Caki2 (cell line): ENCODE measurements at regions not wholly inside any gene's neighbourhood (a gene's known extent, or its start where the extent isn't known, plus 50 kb on each side); places are given as distances from the start of the nearest gene placed in this dataset.
A peak's percentile ranks its signal among the peaks of the same experiment; 100 is the strongest.

ENCODE experiments used
- DNase-seq: peaks from one replicate; pipeline ENCODE4 v3.0.0-alpha.2; 2015; ENCODE audit warnings: low read depth
- in situ Hi-C: cut with HindIII; loops from 2 replicates; pipeline ENCODE4 v1.10.0; 2016; ENCODE audit warnings: low sequenced_read_pairs, low pct_unique_long_range_greater_than_20kb, mixed read lengths

- peak; percentile 23 for DNase-seq
- in situ Hi-C loops, result no loop called here
Observed at GRCh38 chr9:87812375-87813118, 70.1 kb upstream of the SPATA31E1 start.

- no peak for DNase-seq
- in situ Hi-C loops, result no loop called here
Observed at GRCh38 chr9:87813119-87813463, 69.6 kb upstream of the SPATA31E1 start.

- DNase-seq, result no peak
- in situ Hi-C loops, result no loop called here
Observed at GRCh38 chr9:87816036-87816435, 66.6 kb upstream of the SPATA31E1 start.

GRCh38 chr9:87818308-87818707 lies 64.4 kb upstream of the SPATA31E1 start:
- no peak for DNase-seq
- in situ Hi-C loops, result no loop called here

- no peak for DNase-seq
- in situ Hi-C loops, result no loop called here
Observed at GRCh38 chr9:87824216-87824875, 58.3 kb upstream of the SPATA31E1 start.

GRCh38 chr9:87824886-87825285 lies 57.8 kb upstream of the SPATA31E1 start:
- no peak for DNase-seq
- in situ Hi-C loops, result no loop called here

- no peak for DNase-seq
- in situ Hi-C loops, result no loop called here
Observed at GRCh38 chr9:87826331-87826730, 56.3 kb upstream of the SPATA31E1 start.

GRCh38 chr9:87827341-87827740 lies 55.3 kb upstream of the SPATA31E1 start:
- in situ Hi-C loops, result no loop called here
- DNase-seq, result no peak

GRCh38 chr9:87829756-87830155 lies 52.9 kb upstream of the SPATA31E1 start:
- in situ Hi-C loops, result no loop called here

GRCh38 chr9:87830446-87830845 lies 52.2 kb upstream of the SPATA31E1 start:
- in situ Hi-C loops, result no loop called here
- DNase-seq, result no peak

More at GRCh38 chr9:87829756-87830155, 52.9 kb upstream of the SPATA31E1 start:
- no peak for DNase-seq

GRCh38 chr9:87831159-87831558 lies 51.5 kb upstream of the SPATA31E1 start:
- no peak for DNase-seq
- in situ Hi-C loops, result no loop called here
